HUES64 (cell line): ENCODE measurements at regions not wholly inside any gene's neighbourhood (a gene's known extent, or its start where the extent isn't known, plus 50 kb on each side); places are given as distances from the start of the nearest gene placed in this dataset.

Source experiments
- H3K27ac ChIP-seq: 2 replicates; pipeline ENCODE4 v1.7.0; 2013; ENCODE audit warnings: low read depth, low read length, inconsistent platforms
- H3K27me3 ChIP-seq: 2 replicates; pipeline ENCODE4 v1.6.1; 2013; ENCODE audit warnings: mild to moderate bottlenecking, low read length; ENCODE audit not compliant: insufficient read depth
- H3K36me3 ChIP-seq: 2 replicates; pipeline ENCODE4 v1.6.1; 2013; ENCODE audit warnings: mild to moderate bottlenecking, low read length; ENCODE audit not compliant: insufficient read depth
- H3K4me1 ChIP-seq: 2 replicates; pipeline ENCODE4 v1.6.1; 2013; ENCODE audit warnings: mild to moderate bottlenecking, low read length, moderate library complexity; ENCODE audit not compliant: insufficient read depth
- H3K4me3 ChIP-seq: 2 replicates; pipeline ENCODE4 v1.5.1; 2013; ENCODE audit warnings: mild to moderate bottlenecking, low read length, moderate library complexity
- H3K9ac ChIP-seq: 2 replicates; pipeline ENCODE4 v1.6.1; 2013; ENCODE audit warnings: mild to moderate bottlenecking, low read depth, low read length
- H3K9me3 ChIP-seq: 2 replicates; pipeline ENCODE4 v1.6.1; 2013; ENCODE audit warnings: low read depth, low read length; ENCODE audit not compliant: insufficient read depth
- WGBS: fragments of 150-250, 120-280 bp; methylation state at CpG from one replicate; pipeline ENCODE4 v1.1.7; 2013; ENCODE audit warnings: missing lambda C conversion rate; 5-methylcytosine and 5-hydroxymethylcytosine counted together

DNA sequence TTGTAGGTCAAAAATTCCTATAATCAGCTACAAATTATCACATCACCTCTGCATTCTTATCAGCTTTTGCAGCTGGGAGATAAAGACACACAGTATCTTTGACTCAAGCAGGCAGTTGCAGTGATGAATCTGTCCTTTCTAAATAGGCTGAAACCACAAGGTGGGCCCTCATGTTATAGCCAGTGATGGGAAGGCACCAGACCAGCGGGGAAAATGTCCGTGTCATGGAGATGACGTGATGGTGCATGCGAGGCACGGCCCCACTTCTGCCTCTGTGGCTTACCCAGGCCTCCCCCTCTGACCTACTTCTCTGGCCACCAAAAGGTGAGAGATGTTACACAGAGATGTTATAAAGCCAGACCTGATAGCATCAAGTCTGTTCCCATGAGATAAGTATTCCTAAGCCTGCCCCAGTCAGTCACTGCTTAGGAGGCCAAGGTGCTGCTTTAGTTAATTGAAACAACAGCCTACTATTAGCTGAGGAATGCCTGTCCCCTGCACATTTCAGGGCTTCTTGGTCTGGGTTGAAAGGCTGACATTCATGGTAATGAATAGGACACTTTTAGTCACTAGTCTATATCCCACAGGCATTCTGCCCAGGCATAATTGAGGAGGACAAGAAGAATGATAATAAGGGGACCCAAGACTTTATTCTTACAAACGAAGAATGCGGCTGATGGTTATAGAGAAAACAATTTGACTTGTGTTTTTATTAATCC, 327.9 kb downstream of the LPIN1 start:
- no peaks in the 10 kb centered on the region for H3K36me3 ChIP-seq
- H3K9me3 ChIP-seq: no peaks in the 10 kb centered on the region
- WGBS: 75% methylated on average over 7 of the region's 7 CpGs
- H3K4me1 ChIP-seq: peaks cover 12% of the 10 kb centered on the region
- H3K27me3 ChIP-seq: no peaks in the 10 kb centered on the region
- H3K9ac ChIP-seq: no peak overlapping the region
- H3K27ac ChIP-seq: no peak overlapping the region
- H3K4me3 ChIP-seq: no peak overlapping the region

DNA sequence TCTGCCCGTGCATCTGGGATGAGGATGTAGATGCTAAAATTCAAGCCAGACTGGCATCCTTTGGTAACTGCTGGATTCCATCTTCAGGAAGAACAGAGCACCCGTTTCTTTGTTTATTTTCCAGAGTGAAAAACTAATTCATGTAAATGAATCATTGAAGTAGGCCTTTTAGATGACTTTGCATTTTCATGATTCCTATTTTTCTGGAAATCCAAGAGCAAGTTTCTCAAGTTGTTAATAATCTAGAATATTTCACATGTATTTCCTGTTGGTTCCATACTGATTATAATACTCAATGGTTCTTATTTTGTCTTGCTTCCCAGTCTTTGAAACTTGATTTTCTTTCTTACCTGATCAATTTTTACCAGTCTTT, 328.4 kb downstream of the LPIN1 start:
- Histone ChIP-seq H3K9me3 (no peaks in the 10 kb centered on the region), H3K9ac (no peak overlapping the region), H3K36me3 (no peaks in the 10 kb centered on the region), H3K27ac (no peak overlapping the region), H3K4me3 (no peak overlapping the region), H3K4me1 (peaks cover 8% of the 10 kb centered on the region), H3K27me3 (no peaks in the 10 kb centered on the region)
- 91% methylated on average over 2 of the region's 2 CpGs for WGBS

DNA sequence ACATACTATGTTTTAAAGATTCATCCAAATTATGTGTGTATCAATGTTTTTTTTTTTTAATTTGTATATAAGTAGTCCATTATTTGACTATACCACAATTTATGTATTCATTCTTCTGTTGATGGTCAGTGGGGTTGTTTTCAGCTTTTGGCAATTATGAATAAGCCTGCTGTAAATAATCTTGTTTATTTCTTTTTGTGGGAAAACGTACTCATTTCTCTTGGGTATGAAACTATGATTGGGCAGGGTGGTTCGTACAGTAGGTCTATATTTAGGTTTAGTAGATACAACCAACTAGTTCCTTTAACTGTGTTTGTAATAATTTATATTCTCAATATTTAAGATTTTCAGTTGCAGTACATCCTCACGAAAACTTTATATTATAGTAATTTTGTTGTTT, 329.2 kb downstream of the LPIN1 start:
- Histone ChIP-seq H3K27me3 (no peaks in the 10 kb centered on the region), H3K4me1 (peaks cover 8% of the 10 kb centered on the region; the same call in 1 of the 2 replicates), H3K9me3 (no peaks in the 10 kb centered on the region), H3K9ac (no peak overlapping the region), H3K27ac (no peak overlapping the region), H3K36me3 (no peaks in the 10 kb centered on the region), H3K4me3 (no peak overlapping the region)
- 100% methylated on average over 1 of the region's 3 CpGs for WGBS

DNA sequence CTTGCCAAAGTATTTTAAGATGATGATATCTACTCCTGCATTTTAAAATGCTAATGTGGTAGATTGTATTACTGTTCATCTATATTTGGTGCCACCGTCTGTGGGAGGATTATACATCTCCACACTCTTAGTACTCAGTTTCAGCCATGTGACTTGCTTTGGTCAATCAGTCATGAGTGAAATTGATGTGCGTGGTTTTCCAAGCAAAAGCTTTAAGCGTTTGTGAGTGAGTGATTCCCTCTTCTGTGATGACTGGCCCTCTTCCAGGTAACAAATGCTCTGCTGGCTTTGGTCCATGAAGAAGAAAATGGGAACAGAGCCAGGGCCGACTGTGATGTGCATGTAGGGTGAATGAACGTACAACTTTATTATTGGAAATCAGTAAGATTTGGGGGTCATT, 330.4 kb downstream of the LPIN1 start:
- no peaks in the 10 kb centered on the region for H3K27me3 ChIP-seq
- H3K4me3 ChIP-seq: no peak overlapping the region
- H3K36me3 ChIP-seq: no peaks in the 10 kb centered on the region
- 93% methylated on average over 5 of the region's 5 CpGs for WGBS
- peaks cover 10% of the 10 kb centered on the region for H3K4me1 ChIP-seq
- no peaks in the 10 kb centered on the region for H3K9me3 ChIP-seq
- H3K27ac ChIP-seq: no peak overlapping the region
- H3K9ac ChIP-seq: no peak overlapping the region

DNA sequence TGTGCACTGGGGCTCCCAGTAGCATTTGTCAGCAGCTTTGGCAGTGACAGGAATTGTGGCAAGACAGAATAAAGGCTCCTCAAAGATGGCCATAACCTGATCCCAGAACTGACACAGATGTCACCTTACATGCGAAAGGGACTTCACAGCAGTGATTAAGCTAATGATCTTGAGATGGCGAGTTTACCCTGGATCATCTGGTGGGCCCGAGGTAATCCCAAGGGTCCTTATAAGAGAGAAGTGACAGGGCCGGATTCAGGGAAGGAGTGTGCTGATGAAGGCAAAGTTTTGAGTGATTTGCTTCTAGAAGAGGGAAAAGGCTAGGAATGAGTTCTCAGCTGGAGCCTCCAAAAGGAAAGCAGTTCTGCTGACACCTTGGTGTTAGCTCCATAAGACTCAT, 333.9 kb downstream of the LPIN1 start:
- Histone ChIP-seq H3K4me3 (no peak overlapping the region), H3K27ac (no peak overlapping the region), H3K9ac (no peak overlapping the region), H3K9me3 (no peaks in the 10 kb centered on the region), H3K4me1 (peaks cover 25% of the 10 kb centered on the region), H3K36me3 (no peaks in the 10 kb centered on the region), H3K27me3 (no peaks in the 10 kb centered on the region)
- 89% methylated on average over 4 of the region's 4 CpGs for WGBS

DNA sequence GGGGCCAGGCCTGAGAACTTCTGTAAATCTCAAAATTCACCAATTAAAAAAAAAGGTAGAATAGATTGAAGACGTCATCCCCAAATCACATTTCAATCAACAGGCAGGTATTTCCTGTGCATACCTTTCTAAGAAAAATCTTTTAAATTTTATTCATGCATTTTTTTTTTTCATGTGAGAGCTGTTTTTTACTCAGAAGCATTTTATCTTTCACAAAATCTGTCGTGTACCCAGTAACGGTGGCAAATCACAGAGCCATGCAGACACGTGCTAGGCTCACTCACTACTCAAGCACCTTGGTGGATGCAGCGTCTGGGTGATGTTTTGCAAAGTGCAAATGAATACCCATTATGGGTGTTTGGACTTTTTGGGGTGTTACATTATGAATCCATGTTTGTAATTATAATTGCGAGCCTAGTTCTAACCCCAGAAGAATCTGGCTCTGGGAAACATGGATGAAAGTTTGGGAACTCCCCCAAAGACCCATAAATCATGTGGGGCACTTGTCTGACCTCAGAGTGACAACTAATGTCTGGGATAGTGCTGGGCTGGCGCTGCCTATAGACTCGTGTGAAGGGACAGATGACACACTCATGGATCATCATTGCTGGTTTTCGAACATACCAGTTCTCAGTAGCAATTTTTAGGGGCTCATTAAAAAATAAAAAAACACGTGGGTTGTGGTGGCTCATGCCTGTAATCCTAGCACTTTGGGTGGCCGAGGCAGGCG, 335.2 kb downstream of the LPIN1 start:
- Histone ChIP-seq H3K36me3 (no peaks in the 10 kb centered on the region), H3K9me3 (no peaks in the 10 kb centered on the region), H3K27ac (peak overlapping the region; percentile 13; the same call in 1 of the 2 replicates), H3K9ac (no peak overlapping the region), H3K4me1 (peaks cover 25% of the 10 kb centered on the region), H3K27me3 (no peaks in the 10 kb centered on the region), H3K4me3 (no peak overlapping the region)
- WGBS: 82% methylated on average over 12 of the region's 12 CpGs

DNA sequence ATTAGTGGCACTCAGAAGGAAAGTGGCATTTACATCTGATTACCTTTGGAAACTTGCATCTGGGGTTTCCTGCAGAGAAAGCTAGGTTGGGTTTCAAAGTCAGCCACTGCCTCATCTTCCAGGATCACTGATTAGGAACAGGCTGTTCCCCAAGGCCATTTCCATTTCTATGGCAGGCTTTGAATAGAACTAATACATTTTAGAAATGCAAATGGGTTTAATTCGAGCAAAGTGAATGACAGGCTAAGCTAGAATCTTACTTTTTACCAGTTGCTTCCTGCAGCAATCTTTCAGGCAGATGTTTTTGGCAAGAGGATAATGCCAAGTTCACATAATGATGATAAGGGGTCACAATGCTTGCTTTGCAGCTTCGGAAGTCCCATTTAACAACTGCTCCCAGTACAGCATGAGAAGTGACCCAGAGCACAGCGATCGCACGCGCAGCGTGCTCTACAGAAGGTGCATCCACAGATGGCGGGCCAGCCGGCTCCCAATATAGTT, 336.7 kb downstream of the LPIN1 start:
- no peak overlapping the region for H3K9ac ChIP-seq
- WGBS: 15% methylated on average over 9 of the region's 9 CpGs
- peaks cover 25% of the 10 kb centered on the region for H3K4me1 ChIP-seq
- H3K36me3 ChIP-seq: no peaks in the 10 kb centered on the region
- H3K9me3 ChIP-seq: no peaks in the 10 kb centered on the region
- H3K4me3 ChIP-seq: no peak overlapping the region
- H3K27me3 ChIP-seq: no peaks in the 10 kb centered on the region
- peak overlapping the region; percentile 83; the same call in 1 of the 2 replicates for H3K27ac ChIP-seq

DNA sequence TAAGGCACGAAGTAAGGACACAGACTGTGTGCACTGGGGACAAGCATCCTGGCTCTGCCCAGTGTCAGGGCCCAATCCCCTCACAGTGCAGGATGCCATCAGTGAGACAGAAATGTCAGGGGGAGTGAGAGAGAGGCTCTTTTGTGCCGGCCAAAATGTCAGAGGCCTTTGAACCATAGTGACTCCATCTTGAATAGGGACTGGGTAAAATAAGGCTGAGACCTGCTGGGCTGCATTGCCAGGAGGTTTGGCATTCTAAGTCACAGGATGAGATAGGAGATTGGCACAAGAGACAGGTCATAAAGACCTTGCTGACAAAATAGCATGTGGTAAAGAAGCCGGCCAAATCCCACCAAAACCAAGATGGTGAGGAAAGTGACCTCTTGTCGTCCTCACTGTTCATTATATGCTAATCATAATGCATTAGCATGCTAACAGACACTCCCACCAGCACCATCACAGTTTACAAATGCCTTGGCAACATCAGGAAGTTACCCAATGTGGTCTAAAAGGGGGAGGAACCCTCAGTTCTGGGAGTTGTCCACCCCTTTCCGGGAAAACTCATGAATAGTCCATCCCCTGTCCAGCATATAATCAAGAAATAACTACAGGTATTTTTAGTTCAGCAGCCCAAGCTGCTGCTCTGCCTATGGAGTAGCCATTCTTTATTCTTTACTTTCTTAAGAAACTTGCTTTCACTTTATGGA, 337.4 kb downstream of the LPIN1 start:
- H3K27ac ChIP-seq: peak overlapping the region; percentile 83; the same call in 1 of the 2 replicates

DNA sequence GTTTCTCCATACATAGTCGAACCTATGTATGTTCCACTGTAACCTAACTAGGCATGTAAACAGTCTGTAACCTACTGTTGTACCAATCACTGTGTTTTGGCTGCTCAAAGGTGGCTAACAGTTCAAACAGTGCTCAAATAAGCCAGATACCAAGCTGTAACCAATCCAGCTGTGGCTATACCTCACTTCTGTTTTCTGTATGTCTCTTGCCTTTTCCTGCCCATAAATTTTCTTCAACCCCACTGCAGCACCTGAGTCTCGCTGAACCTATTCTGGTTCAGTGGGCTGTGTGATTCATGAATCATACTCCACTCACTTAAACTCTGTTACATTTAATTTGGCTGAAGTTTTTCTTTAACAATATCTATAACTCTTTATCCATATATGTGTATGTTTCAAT, 340.7 kb downstream of the LPIN1 start:
- H3K4me1 ChIP-seq: peaks cover 19% of the 10 kb centered on the region

More for the DNA sequence above, 337.4 kb downstream of the LPIN1 start:
- no peaks in the 10 kb centered on the region for H3K9me3 ChIP-seq
- no peaks in the 10 kb centered on the region for H3K27me3 ChIP-seq
- no peaks in the 10 kb centered on the region for H3K36me3 ChIP-seq
- H3K4me1 ChIP-seq: peaks cover 25% of the 10 kb centered on the region
- H3K9ac ChIP-seq: no peak overlapping the region
- 52% methylated on average over 5 of the region's 5 CpGs for WGBS
- H3K4me3 ChIP-seq: no peak overlapping the region

DNA sequence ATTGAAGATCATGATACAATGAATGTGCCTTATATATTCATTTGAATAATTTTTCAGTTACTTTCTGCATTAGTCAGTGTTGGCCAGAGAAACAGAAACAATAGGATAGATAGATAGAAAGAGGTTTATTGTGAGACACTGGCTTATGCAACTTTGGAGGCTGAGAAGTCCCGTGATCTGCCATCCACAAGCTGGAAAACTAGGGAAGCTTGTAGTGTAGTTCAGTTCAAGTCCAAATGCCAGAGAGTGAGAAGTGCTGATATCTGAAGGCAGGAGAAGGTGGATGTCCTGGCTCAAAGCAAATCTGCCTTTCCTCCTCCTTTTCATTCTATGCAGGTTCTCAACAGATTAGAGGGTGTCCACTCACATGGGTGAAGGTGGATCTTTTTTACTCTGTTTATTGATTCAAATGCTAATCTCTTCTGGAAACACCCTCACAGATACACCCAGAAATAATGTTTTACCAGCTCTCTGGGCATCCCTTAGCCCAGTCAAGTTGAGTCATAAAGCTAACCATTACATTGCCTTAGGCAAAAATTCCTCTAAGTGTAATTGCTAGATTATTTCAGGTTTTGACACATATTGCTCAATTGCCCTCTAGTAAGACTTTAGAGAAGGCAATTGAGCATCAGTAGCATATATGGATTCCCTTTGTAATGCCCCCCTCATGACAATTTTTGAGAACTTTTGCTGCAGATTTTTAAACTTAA, 341.4 kb downstream of the LPIN1 start:
- H3K36me3 ChIP-seq: no peaks in the 10 kb centered on the region
- H3K4me1 ChIP-seq: peaks cover 16% of the 10 kb centered on the region
- no peaks in the 10 kb centered on the region for H3K9me3 ChIP-seq
- no peak overlapping the region for H3K27ac ChIP-seq
- WGBS: 86% methylated on average over 1 of the region's 1 CpG
- no peak overlapping the region for H3K4me3 ChIP-seq
- H3K9ac ChIP-seq: no peak overlapping the region
- no peaks in the 10 kb centered on the region for H3K27me3 ChIP-seq

More for the DNA sequence above, 340.7 kb downstream of the LPIN1 start:
- WGBS: 96% methylated on average over 2 of the region's 2 CpGs
- Histone ChIP-seq H3K9me3 (no peaks in the 10 kb centered on the region), H3K4me3 (no peak overlapping the region), H3K9ac (no peak overlapping the region), H3K36me3 (no peaks in the 10 kb centered on the region), H3K27me3 (no peaks in the 10 kb centered on the region), H3K27ac (no peak overlapping the region)
